SK-N-SH (cell line): ENCODE measurements at regions not wholly inside any gene's neighbourhood (a gene's known extent, or its start where the extent isn't known, plus 50 kb on each side); places are given as distances from the start of the nearest gene placed in this dataset.

Experiments used
- EZH2phosphoT487 ChIP-seq: fragments of 200-600 bp; sonication (generic); IDR thresholded peaks from 2 replicates; pipeline ENCODE4 v1.6.1; 2017; ENCODE audit warnings: low read depth, mixed run types, mild to moderate bottlenecking, antibody characterized with exemption, moderate library complexity, borderline replicate concordance
- GABPA ChIP-seq: IDR thresholded peaks from 2 replicates; pipeline ENCODE4 v1.4.0; 2012; ENCODE audit warnings: low read depth, mild to moderate bottlenecking
- RXRA ChIP-seq: IDR thresholded peaks from 2 replicates; pipeline ENCODE4 v1.4.0; 2012; ENCODE audit warnings: low read depth, mild to moderate bottlenecking, borderline replicate concordance
- SMC3 ChIP-seq: IDR thresholded peaks from 2 replicates; pipeline ENCODE4 v1.6.1; 2012; ENCODE audit warnings: low read depth, low read length, improper control_type of control experiment
- TF ChIP-seq, protein P1 (sequence below): IDR thresholded peaks from 2 replicates; pipeline ENCODE4 v1.4.0; 2012; ENCODE audit warnings: low read depth, borderline replicate concordance
- TF ChIP-seq, protein P2 (sequence below): fragments of 200-600 bp; sonication (generic); IDR thresholded peaks from 2 replicates; pipeline ENCODE4 v1.6.1; 2017; ENCODE audit warnings: antibody characterized with exemption, mild to moderate bottlenecking, moderate library complexity
- TF ChIP-seq, protein P3 (sequence below): IDR thresholded peaks from 2 replicates; pipeline ENCODE4 v1.6.1; 2012; ENCODE audit warnings: mild to moderate bottlenecking, low read depth, low read length, moderate library complexity

DNA sequence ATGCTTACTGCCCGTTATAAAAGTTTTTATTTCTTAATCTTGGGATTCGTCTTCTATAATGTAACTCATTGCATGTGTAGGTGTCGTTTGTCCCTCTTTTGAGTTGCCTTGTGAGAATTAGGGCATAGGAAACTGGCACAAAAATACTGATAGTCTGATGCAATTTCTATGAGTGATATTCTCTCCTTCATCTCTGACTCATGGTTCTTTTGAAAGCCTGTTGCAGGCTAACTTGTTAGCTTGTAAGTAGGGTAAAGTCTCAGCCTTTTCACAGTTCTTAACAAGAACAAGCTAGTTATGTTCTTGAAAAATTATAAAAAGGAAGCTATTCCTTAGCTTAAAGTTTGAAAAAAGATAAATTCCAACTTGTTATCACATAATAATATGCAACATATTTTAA lies 1085.4 kb upstream of the NRXN1 start:
- TF ChIP-seq, protein P1, sequence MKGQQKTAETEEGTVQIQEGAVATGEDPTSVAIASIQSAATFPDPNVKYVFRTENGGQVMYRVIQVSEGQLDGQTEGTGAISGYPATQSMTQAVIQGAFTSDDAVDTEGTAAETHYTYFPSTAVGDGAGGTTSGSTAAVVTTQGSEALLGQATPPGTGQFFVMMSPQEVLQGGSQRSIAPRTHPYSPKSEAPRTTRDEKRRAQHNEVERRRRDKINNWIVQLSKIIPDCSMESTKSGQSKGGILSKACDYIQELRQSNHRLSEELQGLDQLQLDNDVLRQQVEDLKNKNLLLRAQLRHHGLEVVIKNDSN = no peak
- TF ChIP-seq SMC3 (no peak), RXRA (no peak), GABPA (no peak), EZH2phosphoT487 (no peak)
- TF ChIP-seq, protein P2, sequence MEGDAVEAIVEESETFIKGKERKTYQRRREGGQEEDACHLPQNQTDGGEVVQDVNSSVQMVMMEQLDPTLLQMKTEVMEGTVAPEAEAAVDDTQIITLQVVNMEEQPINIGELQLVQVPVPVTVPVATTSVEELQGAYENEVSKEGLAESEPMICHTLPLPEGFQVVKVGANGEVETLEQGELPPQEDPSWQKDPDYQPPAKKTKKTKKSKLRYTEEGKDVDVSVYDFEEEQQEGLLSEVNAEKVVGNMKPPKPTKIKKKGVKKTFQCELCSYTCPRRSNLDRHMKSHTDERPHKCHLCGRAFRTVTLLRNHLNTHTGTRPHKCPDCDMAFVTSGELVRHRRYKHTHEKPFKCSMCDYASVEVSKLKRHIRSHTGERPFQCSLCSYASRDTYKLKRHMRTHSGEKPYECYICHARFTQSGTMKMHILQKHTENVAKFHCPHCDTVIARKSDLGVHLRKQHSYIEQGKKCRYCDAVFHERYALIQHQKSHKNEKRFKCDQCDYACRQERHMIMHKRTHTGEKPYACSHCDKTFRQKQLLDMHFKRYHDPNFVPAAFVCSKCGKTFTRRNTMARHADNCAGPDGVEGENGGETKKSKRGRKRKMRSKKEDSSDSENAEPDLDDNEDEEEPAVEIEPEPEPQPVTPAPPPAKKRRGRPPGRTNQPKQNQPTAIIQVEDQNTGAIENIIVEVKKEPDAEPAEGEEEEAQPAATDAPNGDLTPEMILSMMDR = no peak
- TF ChIP-seq, protein P3, sequence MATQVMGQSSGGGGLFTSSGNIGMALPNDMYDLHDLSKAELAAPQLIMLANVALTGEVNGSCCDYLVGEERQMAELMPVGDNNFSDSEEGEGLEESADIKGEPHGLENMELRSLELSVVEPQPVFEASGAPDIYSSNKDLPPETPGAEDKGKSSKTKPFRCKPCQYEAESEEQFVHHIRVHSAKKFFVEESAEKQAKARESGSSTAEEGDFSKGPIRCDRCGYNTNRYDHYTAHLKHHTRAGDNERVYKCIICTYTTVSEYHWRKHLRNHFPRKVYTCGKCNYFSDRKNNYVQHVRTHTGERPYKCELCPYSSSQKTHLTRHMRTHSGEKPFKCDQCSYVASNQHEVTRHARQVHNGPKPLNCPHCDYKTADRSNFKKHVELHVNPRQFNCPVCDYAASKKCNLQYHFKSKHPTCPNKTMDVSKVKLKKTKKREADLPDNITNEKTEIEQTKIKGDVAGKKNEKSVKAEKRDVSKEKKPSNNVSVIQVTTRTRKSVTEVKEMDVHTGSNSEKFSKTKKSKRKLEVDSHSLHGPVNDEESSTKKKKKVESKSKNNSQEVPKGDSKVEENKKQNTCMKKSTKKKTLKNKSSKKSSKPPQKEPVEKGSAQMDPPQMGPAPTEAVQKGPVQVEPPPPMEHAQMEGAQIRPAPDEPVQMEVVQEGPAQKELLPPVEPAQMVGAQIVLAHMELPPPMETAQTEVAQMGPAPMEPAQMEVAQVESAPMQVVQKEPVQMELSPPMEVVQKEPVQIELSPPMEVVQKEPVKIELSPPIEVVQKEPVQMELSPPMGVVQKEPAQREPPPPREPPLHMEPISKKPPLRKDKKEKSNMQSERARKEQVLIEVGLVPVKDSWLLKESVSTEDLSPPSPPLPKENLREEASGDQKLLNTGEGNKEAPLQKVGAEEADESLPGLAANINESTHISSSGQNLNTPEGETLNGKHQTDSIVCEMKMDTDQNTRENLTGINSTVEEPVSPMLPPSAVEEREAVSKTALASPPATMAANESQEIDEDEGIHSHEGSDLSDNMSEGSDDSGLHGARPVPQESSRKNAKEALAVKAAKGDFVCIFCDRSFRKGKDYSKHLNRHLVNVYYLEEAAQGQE = no peak
